ENCODE measurements at regions not wholly inside any gene's neighbourhood (a gene's known extent, or its start where the extent isn't known, plus 50 kb on each side); places are given as distances from the start of the nearest gene placed in this dataset.
"Not testable (repeated sequence)": the region's sequence is repeated elsewhere in the genome, so short reads cannot be mapped to it uniquely, and the experiment has no call there.

DNA sequence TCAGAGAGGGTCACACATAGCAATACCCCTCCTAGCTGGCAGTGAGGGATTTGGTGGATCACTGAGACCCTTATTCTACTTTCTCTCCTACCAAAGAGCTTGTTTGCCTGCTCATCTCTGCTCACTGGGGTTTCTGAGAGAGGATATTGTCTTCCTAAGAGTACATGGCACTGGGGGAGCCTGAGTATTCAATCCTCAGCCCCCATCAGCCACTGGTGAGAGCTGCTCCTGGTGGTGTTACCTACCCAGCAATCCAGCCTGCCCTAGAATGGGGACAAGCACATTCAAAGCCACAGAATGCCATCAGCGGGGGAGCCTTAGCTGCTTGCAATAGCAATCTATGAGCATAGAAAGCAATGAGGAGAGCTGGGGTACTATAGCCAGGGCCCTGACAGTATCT, 281.1 kb downstream of the WDR11 start:
- DNase-seq: no peak

DNA sequence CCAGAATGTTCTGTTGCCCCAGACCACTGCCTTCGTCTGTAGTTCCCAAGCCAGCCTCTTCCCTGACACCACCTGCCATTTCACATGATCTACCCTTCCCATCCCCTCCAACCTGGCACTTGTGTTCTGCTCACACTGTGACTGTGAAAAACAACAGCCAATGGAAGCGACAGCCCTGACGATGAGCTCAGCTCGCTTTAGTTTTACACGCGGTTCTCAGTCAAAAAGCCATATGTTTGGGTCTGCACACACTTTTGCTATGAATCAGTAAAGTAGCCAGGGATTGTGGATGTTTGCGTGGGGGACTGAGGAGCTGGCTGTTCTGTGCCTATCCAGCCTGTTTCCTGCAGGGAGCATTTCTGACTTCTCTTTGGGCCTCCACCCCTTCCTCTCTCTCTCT, 282.7 kb downstream of the WDR11 start:
- no peak for DNase-seq

DNA sequence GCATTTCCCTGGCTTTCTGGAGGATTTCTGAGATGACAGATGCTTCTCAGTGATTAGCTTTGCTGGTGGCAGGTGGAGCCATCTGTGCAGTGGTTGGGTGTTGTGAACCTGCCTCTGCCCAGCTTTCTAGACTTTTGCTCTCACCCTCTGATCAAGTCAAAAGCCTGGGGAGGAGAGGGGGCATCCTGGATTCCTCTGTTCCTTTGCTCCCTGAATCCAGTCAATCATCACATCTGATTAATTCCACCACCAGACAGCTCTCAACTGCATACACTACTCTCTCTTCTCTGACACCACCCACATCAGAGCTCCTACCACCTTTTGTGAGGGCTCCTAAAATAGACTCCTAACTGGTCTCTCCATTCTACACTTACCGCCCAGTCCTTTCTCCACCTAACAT, 283.5 kb downstream of the WDR11 start:
- no peak for DNase-seq

DNA sequence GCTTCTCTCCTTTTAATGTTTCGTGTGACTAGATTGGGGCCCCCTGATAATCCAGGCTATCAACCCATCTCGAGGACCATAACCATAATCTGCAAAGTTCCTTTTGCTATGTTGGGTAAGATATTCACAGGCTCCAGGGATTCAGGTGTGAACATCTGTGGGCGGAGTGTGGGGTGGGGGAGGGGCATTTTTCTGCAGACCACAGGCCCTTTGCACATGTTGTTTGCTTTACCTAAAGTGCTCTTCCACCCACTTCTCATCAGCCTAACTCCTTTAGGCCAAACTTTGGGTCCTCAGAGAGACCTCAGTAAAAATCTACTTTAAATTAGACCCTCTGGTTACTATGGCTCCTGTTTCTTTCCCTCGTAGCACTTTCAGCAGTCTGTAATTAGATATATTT, 284.4 kb downstream of the WDR11 start:
- DNase-seq: no peak

DNA sequence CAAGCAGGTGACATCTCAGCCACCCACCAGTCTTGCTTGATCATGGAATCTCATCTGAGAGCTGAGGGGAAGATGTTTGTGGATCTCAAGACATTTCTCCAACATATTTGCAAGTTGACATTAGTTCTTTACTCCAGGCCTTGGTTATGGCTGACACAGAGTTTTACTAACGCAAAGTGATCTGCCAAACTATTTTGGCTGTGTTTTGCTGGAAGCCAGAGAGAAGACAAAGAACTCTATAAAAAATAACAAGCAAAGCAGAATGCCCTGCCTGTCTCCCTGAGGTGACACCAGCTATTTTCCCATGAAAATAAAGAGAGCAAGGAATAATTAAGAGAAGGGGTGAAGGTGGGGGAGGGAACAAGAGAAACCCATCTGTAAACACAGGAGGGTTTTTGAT, 286.4 kb downstream of the WDR11 start:
- DNase-seq: peak; percentile 6 to 64 (median 28)

DNA sequence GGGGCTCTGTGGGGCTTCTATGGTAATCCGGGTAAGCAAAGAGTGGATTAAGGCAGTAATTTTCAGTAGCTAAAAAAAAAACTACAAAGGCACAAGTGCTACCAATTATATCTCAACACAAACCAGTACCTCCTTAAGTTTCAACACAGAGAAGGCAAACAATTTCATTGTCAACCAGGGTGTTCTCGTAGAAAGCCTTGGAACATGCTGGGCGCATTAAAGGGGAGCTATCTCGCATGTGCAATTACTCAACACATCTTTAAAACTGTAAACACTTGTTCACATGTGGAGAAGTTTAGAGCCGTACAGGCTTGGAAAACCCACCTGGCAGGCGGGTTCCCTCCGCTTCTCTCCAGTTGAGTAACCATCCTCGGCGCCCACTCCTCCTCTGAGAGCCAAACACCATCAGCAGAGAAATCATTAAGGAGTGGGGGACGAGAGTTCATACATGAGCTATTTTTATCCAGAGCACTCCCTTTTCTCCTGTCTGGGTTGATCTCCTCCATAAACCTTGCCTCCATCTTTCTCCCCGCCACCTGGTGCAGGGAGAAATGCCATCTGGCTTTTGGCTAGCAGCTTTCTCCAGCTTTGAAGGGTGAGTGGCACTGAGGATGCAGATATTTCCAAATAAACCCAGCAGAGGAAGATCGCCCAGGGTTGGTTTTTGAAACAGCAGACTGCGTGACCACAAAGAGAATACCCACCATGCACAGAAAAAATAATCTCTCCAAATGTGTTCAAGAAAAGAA, 287.1 kb downstream of the WDR11 start:
- no peak for DNase-seq

GRCh38 chr10:121138918-121139317, 287.8 kb downstream of the WDR11 start:
- no peak for DNase-seq

GRCh38 chr10:121145802-121146395, 294.7 kb downstream of the WDR11 start:
- not testable (repeated sequence) for DNase-seq

DNA sequence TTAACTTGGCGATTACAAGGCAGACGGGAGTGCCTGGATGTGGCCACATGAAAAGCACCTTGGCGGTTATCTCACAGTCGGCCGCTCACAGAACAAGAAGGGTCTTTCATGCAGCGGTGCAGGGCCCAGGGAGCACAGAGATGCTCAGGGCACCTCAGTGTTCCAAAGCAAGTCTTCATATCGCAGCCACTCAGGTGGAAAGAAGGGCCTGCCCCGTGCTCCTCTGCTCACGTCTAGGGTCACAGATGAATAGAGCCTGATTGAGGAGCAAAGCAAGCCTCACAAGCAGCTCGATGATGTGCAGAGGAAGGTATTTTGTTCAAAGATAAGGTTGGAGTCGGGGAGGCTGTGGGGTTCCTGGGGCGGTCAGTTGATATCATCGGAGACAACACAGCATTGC, 297.8 kb downstream of the WDR11 start:
- DNase-seq: no peak

GRCh38 chr10:121152033-121152432, 300.9 kb downstream of the WDR11 start:
- DNase-seq: no peak

DNA sequence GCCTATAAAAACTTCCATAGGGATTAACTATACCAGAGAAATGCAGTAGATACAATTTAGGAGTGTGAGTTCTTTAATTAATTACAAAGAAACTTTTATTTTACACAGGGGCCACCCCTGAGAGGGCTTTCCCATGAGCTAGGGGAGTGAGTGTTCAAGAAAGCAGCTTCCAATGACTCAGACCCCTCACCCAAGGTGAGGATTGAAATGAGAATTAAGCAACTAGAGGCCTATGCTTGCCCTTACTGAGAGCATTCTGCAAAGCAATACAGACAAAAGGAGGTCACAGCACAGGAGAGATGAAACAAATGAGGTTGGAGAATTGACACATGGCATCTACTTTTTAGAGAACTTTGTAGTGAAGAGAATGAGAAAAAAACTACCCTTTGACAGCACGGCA, 301.8 kb downstream of the WDR11 start:
- no peak for DNase-seq

DNA sequence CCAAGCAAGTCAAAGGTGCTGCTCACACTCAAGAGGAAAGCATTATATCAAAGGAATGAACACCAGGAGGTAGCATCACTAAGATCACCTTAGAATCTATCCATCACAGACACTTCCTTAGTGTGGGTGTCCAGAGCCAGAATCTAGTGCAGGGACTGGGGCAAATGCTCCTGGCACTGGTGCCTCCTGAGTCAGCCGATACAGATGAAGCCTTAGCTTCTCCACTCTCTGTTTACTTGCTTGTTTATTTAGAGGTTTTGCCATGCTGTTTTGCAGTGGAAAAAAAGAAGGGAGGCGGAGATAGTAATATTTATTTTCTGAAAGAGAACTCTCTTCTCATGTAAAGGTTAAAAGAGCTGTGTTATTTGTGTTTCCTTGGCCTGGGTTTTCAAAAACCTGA, 303.1 kb downstream of the WDR11 start:
- no peak for DNase-seq

GRCh38 chr10:121154846-121155245, 303.7 kb downstream of the WDR11 start:
- DNase-seq: no peak

DNA sequence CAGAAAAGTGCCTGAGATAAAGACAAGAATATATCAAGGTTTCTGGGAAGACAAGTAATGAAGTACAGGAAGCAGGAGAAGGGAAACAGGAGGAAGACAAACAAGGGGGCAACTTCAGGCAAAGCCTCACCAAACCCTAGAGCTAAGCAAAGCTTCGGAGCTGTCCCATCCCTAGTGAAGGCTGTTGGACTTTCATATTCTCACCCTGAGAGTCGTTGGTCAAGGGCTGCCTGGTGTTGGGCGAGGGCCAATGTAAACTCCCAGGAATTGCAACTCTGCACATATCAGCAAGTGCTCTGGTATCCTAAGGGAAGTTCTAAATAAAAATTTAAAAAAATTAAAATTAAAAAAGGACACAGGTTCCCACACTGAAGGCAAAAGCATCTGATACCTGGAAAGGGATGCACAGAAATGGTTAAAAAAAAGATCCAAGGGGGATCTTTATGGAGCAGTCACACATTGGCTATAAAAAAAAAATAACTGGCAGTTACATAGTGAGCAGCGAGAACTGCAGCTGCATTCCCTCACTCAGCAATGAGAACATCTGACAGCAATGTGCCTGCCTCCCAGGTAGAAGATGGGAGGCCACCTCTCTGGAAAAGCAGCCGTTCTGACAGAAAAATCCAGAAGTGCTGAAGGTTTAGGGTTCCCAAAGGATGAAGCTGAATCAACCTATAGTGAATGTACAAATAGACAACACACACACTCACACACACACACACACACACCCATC, 304.7 kb downstream of the WDR11 start:
- no peak for DNase-seq

GRCh38 chr10:121157998-121158397, 306.8 kb downstream of the WDR11 start:
- peak in 2 of 3 donors; percentile 25 to 56 for DNase-seq

DNA sequence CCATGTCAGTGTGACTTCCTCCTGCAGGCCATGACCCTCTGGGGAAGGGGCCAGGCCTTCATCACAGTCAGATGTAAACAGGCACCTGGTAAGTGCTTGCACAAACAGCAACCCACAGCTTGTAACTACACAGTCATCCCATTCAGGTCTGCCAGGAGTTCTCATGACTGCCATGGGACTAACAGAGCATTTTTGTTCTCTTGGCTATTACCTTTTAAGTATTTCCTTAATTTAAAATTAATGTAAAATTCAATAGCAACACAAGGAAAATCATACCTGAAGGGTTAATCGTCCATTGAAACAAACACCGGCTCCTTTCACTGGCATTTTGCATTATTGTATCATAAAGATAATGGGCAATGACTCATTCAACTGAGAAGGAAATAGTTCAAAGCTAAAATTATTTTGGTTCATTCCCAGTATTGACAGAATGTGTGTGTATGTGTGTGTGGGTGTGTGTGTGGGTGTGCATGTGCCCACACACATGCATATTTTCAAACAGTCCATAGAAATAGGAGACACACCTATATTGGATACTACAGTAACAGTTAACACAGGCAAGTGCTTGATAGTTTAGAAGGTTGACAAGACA, 307.9 kb downstream of the WDR11 start:
- DNase-seq: no peak

DNA sequence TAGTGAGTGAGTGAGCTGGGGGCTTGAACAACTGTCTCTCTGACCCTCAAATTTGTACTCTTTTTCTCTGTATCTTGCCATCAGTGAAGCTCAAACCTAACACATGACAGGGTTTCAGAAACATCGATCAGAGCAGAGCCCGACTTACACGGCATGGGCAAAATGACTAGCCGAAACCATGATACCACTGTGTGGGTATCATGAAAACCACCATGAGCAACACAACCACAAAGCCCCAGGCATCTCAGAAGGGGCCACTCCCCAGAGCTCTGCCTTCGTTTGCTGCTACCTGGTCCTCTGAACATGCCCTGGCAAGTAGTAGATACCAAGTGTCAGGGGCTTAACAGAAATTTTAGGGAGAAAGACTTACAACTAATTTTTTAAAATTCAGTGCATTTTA, 308.5 kb downstream of the WDR11 start:
- no peak for DNase-seq

DNA sequence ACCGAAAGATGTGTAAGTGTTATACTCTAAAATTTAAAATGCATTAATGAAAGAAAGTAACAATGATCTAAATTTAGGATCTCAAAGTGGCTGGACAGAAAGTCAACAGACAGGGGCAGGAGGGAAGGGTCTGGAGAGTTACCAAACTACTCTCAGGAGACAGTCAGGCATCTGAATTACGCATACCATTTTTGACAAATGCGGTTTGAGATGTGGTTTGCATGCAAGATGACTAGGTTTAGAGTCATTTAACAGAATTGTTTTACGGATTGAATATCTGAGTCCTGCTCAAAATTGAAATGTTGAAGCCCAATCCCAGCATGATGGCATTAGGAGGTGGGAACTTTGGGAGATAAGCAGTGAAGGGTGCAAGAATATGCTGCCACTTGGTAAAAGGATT, 314.1 kb downstream of the WDR11 start:
- no peak for DNase-seq

GRCh38 chr10:121167534-121168243, 316.5 kb downstream of the WDR11 start:
- DNase-seq: no peak

DNA sequence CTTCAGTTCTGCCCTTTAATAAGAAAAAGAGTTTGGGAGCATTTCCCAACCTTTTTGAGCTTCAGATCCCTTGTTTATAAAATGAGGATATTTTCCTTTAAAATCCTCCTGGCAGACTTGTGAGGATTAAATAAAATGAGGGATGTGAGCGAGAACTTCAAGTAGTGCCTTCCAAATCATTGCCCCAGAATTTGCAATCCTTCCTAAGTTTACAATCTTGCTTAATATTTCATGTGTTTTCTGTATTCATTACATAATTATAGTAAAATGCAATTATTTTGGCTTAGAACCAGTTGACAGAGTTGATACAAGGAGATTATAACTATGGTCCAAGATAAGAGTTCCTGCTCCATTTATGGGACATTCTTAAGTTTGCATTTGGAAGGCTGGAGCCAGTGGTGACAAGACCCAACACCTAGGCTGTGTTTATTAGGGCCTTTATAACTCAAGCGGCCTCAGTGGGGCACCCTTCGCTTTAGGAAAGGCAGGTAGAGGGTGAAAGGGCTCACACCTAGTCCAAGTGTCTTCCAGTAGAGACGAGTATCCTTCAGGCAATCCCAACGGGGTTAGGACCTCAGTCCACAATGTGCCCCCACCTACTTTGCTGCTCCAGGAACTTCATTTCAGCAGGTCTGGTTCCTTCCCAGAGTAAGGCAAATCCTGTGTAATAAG, 317.5 kb downstream of the WDR11 start:
- no peak for DNase-seq

DNA sequence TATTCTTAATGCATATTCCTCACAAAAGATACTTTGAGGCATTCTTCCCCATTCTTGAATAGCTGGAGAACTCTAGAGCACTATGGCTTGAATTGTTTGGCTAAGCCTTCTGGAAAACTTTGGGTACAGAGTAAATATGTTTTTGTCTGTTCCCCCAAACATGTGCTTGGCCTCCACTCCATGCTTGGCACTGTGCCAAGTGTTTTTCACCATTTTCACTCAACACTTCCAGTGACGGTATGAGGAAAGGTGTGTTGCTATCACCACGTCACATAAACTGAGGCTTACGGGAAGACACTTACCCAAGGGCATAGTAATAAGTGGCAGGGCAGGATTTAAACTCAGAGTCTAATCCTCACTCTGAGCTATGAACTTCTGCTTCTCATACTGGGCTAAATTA, 318.2 kb downstream of the WDR11 start:
- no peak for DNase-seq

All from muscle of back (tissue), 3 donors.